HG02943 (cell line): ENCODE measurements at regions not wholly inside any gene's neighbourhood (a gene's known extent, or its start where the extent isn't known, plus 50 kb on each side); places are given as distances from the start of the nearest gene placed in this dataset.
"Not testable (repeated sequence)": the region's sequence is repeated elsewhere in the genome, so short reads cannot be mapped to it uniquely, and the experiment has no call there.

Experiments
- ATAC-seq: cut with Tn5 transposase; IDR thresholded peaks from one replicate; pipeline ENCODE4 v1.9.1; 2021; ENCODE audit warnings: mild to moderate bottlenecking, low read depth, moderate library complexity; ENCODE audit not compliant: unreplicated experiment

DNA sequence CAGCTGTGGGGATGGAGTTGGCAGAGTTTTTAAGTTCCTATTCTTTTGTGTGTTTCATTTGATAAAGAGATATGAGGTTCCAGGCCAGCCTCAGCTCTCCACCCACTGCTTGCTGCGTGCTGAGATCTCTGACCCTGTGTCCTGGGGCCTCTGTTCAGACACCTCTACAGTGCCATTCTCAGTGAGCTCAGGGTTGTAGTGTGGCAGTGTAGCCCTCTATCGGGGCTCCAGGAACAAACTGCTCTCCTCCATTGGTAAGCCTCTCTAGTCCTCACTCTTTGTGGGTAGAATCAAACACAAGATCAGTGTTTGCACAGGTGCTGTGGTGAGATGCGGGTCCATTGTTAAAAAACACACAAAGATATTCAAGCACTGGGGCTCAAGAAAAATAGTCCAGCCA is 386.6 kb upstream of the RPS23 start:
- ATAC-seq: no peak

DNA sequence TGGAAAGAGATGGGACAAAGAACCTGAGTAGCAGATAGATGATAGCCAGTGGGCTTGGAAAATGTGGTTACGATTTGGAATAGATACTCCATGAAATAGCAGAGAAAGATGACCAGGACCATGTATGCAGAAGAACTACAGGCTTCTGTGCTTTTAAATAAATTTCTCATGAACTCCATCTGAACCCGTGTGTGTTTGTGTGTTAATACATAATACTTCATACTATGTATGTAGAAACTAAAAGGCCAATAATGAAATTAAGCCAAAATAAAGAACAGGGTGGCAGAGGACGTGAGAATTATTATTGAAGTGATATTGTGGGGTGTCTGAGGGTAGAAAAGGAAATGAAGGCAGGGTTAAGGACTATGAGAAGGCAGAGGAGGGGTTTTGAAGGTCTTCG is 385.1 kb upstream of the RPS23 start:
- no peak for ATAC-seq

DNA sequence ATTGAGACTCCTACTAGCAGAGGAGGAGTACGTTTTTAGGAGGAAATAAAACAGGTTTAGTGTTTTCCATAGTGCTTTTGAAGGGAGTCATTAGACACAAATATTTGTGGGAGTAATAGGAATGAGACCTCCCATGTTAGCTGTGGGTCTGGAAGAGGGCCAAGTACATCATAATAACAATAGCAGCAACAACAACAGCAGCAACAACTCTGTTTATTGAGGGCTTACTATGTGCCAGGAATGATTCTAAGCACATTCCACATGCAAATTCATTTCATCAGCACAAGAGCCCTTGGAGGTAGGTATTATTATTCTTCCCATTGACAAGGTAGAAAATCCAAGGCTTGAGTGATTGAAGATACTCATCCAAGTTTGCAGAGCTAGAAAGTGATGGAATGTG is 384.2 kb upstream of the RPS23 start:
- ATAC-seq: no peak

DNA sequence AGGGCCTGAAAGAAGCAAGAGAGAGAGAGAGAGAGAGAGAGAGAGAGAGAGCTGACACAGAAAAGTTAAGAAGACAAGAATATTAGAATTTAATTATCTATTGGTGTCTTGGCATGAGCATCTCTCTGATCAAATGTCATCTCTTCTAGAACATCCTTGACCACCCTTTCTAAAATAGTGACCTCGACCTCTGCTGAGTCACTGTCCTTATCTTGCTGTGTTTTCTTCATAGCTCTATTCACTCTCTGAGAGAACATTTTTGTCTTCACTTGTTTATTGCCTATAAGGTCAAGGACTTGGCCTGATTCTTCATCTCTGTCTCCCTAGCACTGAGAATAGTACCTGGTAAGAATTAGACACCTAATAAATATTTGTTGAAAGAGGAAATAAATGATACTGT is 383.8 kb upstream of the RPS23 start:
- no peak for ATAC-seq

DNA sequence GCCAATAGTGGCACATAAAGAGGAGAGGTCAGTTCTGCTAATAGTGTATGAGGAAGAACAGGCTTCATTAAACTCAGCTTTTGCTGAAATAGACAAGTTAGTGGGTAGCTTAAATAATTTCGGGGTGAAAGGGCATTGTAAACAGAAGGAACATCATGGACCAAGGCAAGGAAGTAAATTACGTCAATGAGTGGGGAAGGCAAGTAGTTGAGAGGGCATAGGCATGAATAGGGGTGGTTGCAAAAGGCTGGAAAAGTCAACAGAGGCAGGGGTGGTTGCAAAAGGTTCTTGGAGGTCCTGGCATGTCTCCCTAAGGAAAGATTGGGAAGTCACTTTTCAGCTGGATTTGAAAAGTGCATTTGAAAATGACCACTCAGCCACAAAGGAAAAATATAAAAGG is 383.3 kb upstream of the RPS23 start:
- ATAC-seq: no peak

DNA sequence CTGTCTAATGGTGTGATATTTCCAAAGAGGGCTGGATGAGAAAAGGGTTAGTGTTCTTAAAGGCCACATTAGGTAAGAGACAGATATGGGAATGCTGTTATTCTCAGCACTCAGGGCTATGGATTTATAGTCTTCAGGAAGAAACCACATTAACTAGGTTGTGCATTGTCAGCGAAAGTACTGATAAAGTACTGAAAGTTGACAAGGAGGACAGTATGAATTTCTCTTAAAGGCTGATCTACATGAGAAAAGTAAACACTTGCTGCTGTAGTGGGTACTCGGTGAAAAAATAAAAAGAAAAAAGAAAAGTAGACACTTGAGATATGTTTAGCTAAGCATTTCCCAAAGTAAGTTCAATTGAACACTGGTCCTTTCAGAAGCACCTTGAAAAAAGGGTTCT is 381.0 kb upstream of the RPS23 start:
- ATAC-seq: no peak

DNA sequence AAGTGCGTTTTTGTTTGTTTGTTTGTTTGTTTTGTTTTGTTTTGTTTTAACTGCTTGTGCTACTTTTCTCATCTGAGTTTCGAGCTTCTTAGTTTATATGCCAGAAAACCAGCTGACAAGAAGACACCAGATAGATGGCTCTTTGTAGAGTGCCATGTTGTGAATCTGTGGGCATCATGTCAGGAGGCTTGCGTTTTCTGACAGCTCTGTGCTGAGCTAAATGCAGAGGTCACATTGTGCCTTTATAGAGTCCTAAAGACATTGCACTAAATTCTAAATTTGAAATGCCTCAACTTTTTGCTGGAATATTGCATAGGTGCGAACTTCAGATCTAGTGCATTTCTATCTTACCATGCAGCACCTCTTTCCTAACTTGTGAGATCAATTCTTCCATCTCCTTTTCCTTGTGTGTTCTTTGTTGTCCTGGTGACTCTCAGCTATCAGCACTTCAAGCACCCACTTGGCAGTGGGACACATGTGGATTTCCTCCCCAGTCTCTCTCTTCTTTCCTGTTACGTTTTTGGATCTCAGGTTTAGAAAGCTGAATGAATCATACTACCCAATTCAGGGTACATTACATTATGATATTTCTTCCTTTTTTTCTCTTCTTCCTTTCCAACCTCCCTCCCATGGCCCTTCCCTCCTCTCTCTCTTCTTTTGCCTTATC is 379.0 kb upstream of the RPS23 start:
- ATAC-seq: no peak

DNA sequence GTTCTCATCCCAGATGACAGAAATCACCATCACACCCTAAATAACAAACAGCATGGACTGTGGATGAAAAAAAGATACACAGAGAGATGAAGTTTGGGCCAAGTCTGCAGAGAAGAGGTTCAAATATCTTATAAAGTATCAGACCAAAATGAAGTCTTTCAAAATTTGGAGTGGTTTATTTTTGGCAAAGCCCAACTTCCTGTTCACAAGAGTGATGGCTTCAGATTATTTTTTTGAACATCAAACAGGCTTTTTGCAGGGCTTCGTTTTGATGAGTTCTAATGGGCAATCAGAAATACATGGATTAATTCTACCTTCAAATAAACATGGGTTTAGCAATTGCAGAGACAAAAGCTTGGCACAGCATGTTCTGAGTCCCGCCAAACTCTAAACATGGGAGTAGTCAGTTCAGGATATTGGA is 378.2 kb upstream of the RPS23 start:
- no peak for ATAC-seq

DNA sequence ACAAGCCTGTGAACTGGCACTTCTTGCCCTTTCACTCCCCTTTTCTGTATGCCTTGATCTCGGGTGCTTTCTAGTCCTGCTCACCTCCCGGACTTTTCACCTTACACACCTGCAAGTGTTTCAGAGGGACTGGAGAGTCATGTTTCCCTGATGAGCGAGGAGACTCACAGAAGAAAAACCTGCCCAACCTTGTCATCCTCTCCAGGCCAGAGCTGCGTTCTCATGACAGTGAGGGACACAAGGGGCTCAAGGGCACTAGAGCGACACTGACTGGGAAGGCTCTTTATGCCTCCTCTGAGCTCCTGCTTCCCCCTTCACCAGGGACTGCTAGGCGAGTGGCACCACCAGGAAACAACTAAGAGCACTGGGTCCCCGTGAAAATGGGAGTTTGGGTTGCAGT is 376.9 kb upstream of the RPS23 start:
- ATAC-seq: no peak

DNA sequence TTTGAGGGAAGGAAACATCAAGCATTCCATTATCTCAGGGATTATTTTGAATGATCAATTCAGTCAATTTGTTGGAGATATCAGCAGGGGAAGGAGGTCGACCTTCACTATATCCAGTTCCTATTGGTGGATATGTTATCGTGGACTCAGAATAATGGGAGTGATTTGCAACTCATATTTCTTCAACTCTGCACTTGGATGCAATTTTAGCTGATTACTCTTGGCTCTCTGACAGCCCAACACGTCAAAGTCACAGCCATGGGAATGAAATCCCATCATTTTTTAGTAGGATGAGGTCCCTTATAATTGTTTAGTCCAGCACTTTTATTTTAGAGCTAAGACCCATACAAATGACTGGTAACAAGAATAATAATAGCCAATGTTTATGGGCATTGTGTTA is 371.8 kb upstream of the RPS23 start:
- ATAC-seq: no peak

DNA sequence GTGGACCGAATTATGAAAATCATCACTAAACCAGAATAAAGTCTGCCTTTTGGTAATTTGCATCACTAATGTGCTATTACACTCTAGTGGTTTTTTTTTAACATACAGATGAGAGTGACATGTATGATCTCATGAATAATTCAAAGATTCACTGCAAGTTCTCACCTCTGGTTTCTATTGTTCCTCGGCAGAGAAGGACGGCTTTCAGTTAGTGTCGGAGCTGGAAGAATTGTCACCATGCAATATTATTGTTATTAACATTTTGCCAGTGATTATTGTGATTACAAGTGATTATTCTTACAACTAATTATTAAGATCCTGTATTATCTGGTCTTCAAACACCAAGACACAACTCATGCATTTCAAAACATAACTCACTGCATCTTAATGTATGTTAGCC is 366.6 kb upstream of the RPS23 start:
- ATAC-seq: no peak

DNA sequence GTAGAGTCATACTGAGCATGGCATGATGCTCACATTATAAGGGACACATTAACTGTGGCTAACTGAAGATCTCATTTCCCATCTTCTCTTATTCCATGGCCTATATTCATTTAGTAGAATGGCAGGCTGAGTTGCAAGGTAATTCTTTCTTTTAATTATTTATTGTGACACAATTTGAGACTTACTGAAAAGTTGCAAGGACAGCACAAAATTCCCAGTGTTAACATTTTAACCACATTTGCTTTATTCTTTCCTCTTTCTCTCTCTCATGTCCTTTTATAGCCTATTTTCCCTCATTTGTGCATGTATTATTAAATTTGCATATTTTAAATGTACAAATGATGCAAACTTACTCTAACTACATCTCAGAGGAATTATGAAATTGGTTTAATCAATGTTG is 366.1 kb upstream of the RPS23 start:
- no peak for ATAC-seq

DNA sequence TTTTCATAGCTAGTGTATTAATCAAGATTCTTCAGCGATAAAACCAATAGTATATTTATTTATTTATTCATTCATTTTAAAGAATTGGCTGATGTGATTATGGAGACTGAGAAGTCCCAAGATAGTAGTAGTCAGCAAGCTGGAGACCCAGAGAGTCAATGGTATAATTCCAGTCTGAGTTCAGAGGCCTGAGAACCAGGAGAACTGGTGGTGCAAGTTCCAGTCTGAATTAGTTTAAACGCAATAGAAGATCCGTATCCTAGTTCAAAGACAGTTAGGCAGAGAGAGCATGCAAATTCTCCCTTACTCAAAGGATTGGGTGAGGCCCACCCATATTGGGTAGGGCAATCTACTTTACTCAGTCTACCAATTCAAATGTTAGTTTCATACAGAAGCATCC is 364.2 kb upstream of the RPS23 start:
- ATAC-seq: no peak

DNA sequence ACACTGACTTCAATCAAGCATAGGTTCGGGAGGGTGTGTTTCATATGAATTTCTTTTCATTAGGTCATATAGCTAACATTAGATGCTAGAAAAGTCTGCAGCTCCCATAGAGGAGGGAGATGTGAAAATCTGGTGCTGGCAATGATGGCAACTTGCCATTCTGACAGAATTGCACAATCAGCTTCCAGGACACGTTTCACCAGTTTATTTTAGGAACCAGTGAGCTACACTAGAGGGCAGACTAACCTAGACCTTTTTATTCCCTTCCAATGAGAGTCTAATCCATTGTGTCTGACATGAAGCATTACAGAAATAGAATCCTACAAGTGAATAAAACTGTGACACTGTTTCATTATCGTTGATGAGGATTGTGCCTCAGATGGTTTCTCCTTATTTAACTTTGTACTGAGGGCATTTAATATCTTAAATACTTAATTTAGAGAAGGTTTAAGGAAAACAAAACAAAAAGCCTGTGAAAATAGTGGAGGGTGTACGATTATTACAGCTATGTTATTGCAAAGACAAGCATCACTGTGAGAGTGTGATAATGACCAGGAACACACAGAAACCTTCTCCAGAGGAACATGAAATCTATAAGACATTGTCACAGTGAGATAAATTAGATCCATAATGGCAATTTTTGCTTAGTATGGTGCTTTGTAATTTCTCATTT is 363.3 kb upstream of the RPS23 start:
- peak; percentile 82 for ATAC-seq

DNA sequence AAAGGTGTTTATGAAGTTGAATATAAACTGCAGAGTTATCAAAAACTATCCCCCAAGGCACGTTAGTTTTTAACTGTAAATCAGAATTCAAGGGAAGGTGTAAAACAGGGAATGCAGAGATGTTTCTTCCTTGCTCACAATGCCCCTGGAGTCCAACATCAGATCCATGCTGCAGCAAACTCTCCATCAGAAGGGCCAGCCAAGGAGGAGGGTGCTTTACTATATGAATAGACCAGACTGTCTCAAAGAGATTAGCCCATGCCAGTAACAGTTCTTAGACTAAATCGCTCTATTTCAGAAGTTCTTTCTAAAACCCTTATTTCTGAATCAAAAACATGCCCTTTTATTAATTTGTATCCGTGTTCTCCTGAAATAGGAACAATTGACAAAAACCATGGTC is 362.8 kb upstream of the RPS23 start:
- ATAC-seq: no peak

DNA sequence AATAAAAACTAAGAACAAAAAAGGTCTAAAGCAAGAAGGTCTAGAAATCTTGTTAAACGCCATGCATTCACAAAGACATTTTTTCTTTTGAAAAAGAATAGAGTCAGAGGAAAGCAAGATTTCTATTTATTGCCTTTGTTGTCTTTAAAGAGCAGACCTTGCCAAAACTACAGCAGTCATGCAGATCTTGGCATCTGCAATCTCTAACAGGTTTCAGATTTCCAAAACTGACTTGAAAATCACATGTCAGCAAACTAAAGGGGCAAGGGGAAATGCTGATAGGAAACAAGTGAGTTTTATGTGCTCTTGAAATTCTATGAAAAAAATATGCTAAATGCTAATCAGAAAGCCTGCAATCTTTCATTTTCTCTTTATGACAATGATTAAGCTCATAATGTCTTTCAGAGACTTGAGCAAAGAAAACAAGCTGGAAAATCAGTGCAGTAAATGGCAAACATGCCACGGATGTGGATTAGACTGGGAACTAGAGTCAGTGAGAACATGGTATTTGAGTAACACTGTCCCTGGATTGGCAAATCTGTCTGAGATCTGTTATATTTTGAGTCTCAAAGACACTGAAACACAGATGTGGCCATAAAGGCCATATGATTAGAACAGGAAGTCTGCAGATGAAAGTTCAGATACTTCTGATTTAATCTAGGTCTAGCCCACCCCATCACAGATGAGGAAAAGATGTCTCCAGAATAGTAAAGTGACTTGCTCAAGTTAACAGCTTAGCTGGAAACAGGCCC is 361.4 kb upstream of the RPS23 start:
- ATAC-seq: no peak

DNA sequence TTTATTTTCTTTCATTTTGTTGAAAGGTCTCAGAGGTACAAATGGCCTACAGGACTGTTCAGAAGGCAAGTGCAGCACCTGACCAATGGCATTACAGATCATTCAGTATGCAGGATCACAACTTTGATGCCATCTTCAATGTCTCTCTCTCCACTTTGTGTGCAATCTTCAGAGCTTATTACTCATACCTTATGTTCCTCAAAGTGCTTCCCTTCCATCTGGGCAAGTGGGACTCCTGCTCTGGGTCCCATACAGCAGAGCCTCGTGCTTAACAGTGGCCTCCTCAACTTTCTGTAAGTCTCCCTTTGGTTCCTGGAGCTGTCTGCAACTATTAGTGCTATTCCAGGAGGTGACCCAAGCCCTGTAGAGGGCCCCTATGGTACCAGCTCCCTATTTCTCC is 358.4 kb upstream of the RPS23 start:
- ATAC-seq: no peak

DNA sequence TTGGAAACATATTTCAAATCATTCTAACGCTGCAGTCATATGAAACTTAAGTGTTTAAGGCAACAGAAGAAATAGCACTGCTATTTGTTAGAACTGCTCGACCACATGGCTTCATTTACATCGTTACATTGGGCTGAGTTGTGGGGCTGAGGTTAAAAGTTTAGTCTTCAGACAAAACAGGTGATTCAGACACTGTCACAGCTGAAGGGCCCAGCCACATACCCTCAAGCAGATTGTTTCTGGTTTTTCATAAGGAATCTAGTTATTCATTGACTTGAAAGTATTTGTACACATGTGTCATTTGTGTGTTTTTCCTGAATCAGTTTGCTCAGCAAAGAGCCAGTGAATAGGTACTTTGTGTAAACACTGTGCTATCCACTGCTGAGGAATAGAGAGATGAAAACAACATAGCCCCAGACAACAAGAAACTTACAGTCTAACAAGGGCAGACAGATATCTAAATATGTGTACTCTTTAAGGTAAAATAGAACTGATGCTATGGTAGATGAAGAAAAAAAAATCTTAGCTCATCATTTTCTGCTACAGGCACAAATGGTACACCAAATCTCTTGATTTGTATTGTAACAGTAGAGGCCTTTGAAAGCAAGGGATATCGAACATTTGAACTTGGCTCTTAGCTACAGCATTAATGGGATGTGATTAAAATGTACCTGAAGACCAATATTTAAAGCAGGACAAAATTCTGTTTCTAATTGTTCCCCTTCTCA is 357.6 kb upstream of the RPS23 start:
- ATAC-seq: peak; percentile 82

DNA sequence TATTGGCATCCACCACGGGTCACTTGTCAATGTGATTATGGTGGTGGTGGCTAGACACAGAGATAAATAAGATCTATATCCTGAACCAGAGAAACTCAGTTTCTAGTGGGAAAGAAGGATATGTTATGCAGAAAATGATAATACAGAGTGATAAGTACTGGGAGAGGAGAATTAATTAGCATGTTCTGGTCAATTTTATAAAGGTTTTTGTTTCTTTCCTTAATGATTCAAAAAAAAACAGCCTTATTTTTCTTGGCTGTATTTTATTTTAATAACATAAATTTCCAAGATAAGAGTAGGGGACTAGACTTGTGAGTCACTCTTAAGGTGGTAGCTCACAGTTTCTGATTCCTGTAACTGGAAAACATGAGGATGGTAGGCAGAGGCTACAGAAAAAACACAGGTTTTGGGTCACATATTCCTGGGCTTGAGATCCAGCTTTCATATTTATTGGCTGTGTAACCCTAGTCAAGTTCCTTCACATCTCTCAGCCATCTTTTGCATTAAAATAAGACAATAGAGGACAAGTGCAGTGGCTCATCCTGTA is 350.3 kb upstream of the RPS23 start:
- no peak for ATAC-seq

DNA sequence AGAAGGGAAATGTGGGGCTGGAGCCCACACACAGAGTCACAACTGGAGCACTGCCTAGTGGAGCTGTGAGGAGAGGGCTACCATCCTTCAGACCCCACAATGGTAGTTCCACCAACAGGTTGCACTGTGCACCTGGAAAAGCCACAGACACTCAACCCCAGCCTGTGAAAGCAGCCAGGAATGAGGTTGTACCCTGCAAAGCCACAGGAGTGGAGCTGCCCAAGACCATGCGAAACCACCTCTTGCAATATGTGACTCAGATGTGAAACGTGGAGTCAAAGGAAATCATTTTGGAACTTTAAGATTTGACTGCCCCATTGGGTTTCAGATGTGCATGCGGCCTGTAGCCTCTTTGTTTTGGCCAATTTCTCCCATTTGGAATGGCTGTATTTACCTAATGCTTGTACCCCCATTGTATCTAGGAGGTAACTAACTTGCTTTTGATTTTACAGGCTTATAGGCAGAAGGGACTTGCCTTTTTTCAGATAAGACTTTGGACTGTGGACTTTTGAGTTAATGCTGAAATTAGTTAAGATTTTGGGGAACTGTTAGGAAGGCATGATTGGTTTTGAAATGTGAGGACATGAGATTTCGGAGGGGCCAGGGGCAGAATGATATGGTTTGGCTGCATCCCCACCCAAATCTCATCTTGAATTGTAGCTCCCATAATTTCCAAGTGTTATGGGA is 348.9 kb upstream of the RPS23 start:
- ATAC-seq: not testable (repeated sequence)
